Endothelial cell of umbilical vein (primary cell): ENCODE measurements at regions not wholly inside any gene's neighbourhood (a gene's known extent, or its start where the extent isn't known, plus 50 kb on each side); places are given as distances from the start of the nearest gene placed in this dataset.

Source experiments
- BruUV-seq: library from RNA; stranded (reverse); fragments of 400-500 nt; replicated peaks from 2 replicates; lab custom pipeline; 2021; lab: Mats Ljungman, UMichigan
- CTCF ChIA-PET: fragments of 300-600, 350-600 bp; sonication (Branson Sonifier 250); formaldehyde crosslinking; loops from one replicate; lab custom pipeline; 2021; ENCODE audit warnings: antibody characterized with exemption, inconsistent platforms; lab: Charles Lee
- POLR2A ChIA-PET: fragments of 300-600, 350-600 bp; sonication (Branson Sonifier 250); formaldehyde crosslinking; loops from one replicate; lab custom pipeline; 2021; ENCODE audit warnings: antibody characterized with exemption, inconsistent platforms; lab: Charles Lee
- DNase-seq: peaks from one replicate; pipeline ENCODE4 v3.0.0-alpha.2; 2011; ENCODE audit warnings: low read depth, low spot score
- FAIRE-seq: peaks from 2 replicates; lab custom pipeline; 2011; peaks lifted over from hg19 to GRCh38; lab: Jason Lieb, UNC
- H2AFZ ChIP-seq: 2 replicates; pipeline ENCODE4 v1.6.0; 2012; ENCODE audit warnings: low read depth, low read length, control low read depth, inconsistent platforms
- H3K27ac ChIP-seq: 2 replicates; pipeline ENCODE4 v1.5.1; 2011; ENCODE audit warnings: low read depth, mild to moderate bottlenecking, control low read depth, low read length, moderate library complexity; ENCODE audit not compliant: insufficient read depth
- H3K27me3 ChIP-seq, 2 experiments: 2 replicates each; pipeline versions ENCODE4 v1.6.0 to v1.6.1; 2011; ENCODE audit warnings: low read length in 2 of 2, mixed read lengths in 1 of 2; ENCODE audit not compliant: control insufficient read depth in 2 of 2, insufficient read depth in 2 of 2
- H3K36me3 ChIP-seq, 2 experiments: 2 replicates in 1 of 2; 3 replicates in 1 of 2; pipeline ENCODE4 v1.5.1; 2011; ENCODE audit warnings: low read length in 2 of 2, mild to moderate bottlenecking in 1 of 2, moderate library complexity in 1 of 2; ENCODE audit not compliant: control insufficient read depth in 2 of 2, insufficient read depth in 2 of 2; ENCODE audit errors: extremely low read depth in 1 of 2
- H3K4me1 ChIP-seq: 3 replicates; pipeline ENCODE4 v1.5.1; 2011; ENCODE audit warnings: mild to moderate bottlenecking, low read length; ENCODE audit not compliant: control insufficient read depth, insufficient read depth; ENCODE audit errors: extremely low read depth
- H3K4me2 ChIP-seq: 2 replicates; pipeline ENCODE4 v1.6.1; 2011; ENCODE audit warnings: low read length, control low read depth, mixed read lengths; ENCODE audit not compliant: insufficient read depth
- H3K4me3 ChIP-seq, 3 experiments: fragments of 200-600 bp in 1 of 3; sonication (generic), shearing (Covaris generic) in 1 of 3; replicated peaks in 1 of 3; 2 replicates each; pipeline ENCODE4 v1.5.1; 2011 to 2016; ENCODE audit warnings: control low read depth in 3 of 3, low read length in 3 of 3, mild to moderate bottlenecking in 2 of 3, inconsistent platforms in 1 of 3, low read depth in 1 of 3, moderate library complexity in 1 of 3; ENCODE audit not compliant: insufficient read depth in 1 of 3
- H3K79me2 ChIP-seq: 2 replicates; pipeline ENCODE4 v1.6.0; 2012; ENCODE audit warnings: low read length, inconsistent platforms; ENCODE audit not compliant: control insufficient read depth, insufficient read depth
- H3K9ac ChIP-seq: replicated peaks from 2 replicates; pipeline ENCODE3; 2011; ENCODE audit warnings: low read length, control low read depth; ENCODE audit not compliant: insufficient read depth; ENCODE audit errors: extremely low read depth
- H3K9me1 ChIP-seq: replicated peaks from 3 replicates; pipeline ENCODE4 v1.6.0; 2011; ENCODE audit warnings: mild to moderate bottlenecking, low read length; ENCODE audit not compliant: control insufficient read depth, insufficient read depth; ENCODE audit errors: extremely low read depth
- H3K9me3 ChIP-seq: replicated peaks from 2 replicates; pipeline ENCODE4 v1.5.1; 2012; ENCODE audit warnings: low read length, inconsistent platforms; ENCODE audit not compliant: control insufficient read depth, insufficient read depth
- H4K20me1 ChIP-seq: replicated peaks from 2 replicates; pipeline ENCODE3; 2011; ENCODE audit warnings: mild to moderate bottlenecking, low read length; ENCODE audit not compliant: control insufficient read depth, insufficient read depth; ENCODE audit errors: extremely low read depth
- EZH2 ChIP-seq: IDR thresholded peaks from 2 replicates; pipeline ENCODE4 v1.6.1; 2012; ENCODE audit warnings: borderline replicate concordance, low read depth, mild to moderate bottlenecking, moderate library complexity, low read length, inconsistent platforms; ENCODE audit not compliant: severe bottlenecking
- FOS ChIP-seq: IDR thresholded peaks from 2 replicates; pipeline ENCODE4 v1.6.1; 2011; ENCODE audit warnings: mild to moderate bottlenecking, low read length, moderate library complexity, borderline replicate concordance; ENCODE audit not compliant: insufficient read depth
- GATA2 ChIP-seq: IDR thresholded peaks from 2 replicates; pipeline ENCODE4 v1.7.0; 2011; ENCODE audit warnings: low read depth, mild to moderate bottlenecking, moderate library complexity, mixed read lengths, low read length; ENCODE audit not compliant: insufficient read length, insufficient read depth
- JUN ChIP-seq: IDR thresholded peaks from 2 replicates; pipeline ENCODE4 v1.6.1; 2011; ENCODE audit warnings: borderline replicate concordance, low read depth; ENCODE audit not compliant: insufficient read length, insufficient read depth
- MYC ChIP-seq: IDR thresholded peaks from one replicate; pipeline ENCODE4 v1.6.1; 2011; ENCODE audit warnings: mild to moderate bottlenecking, low read depth, low read length
- POLR2A ChIP-seq: IDR thresholded peaks from 2 replicates; pipeline ENCODE4 v1.6.1; 2012; ENCODE audit warnings: low read depth, mild to moderate bottlenecking, control low read depth, low read length
- POLR2AphosphoS5 ChIP-seq: IDR thresholded peaks from 2 replicates; pipeline ENCODE4 v1.6.1; 2012; ENCODE audit warnings: low read depth, mild to moderate bottlenecking, control low read depth, low read length, moderate library complexity; ENCODE audit not compliant: insufficient read depth
- dilution Hi-C: fragments of 300-500 bp; cut with MboI; formaldehyde crosslinking; loops from one replicate; pipeline ENCODE4 v1.15.0; 2019; ENCODE audit warnings: low sequenced_read_pairs; ENCODE audit not compliant: extremely low pct_ligation_motif_present
- intact Hi-C: fragments of 100-400 bp; cut with micrococcal nuclease; formaldehyde crosslinking; loops from one replicate; pipeline ENCODE4 v1.10.0; 2022
- TF ChIP-seq, protein P1 (sequence below): IDR thresholded peaks from 2 replicates; pipeline ENCODE4 v1.6.1; 2011; ENCODE audit not compliant: insufficient read depth, insufficient read length
- TF ChIP-seq, protein P2 (sequence below), 2 donors: IDR thresholded peaks; 1 replicate in 1 of 2; 2 replicates in 1 of 2; pipeline ENCODE4 v1.5.1; 2011; ENCODE audit warnings: low read length in 2 of 2, mild to moderate bottlenecking in 2 of 2, moderate library complexity in 2 of 2, control low read depth in 1 of 2, inconsistent platforms in 1 of 2, low read depth in 1 of 2; ENCODE audit not compliant: insufficient read depth in 1 of 2; ENCODE audit errors: extremely low read depth in 1 of 2

DNA sequence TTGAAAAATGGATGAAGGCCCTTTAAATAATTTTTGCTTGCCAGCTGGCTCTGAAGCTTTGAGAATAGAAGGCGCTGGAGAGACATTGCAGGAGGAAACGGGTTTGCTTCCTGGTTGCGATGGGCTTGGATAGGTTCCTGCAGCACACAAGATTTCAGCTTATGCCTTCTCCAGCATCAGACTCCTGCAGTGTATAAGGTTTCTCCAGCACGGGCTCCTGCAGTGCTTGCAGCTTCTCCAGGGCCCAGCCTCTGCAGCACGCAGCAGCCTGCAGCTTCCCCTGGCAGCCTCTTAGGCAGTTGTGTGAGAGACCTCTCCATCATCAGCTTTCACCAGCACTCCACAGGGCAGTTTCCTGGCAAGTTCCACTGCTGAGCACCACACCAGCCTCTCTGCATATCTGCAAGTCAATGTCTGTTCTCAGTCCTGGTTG, 78.7 kb upstream of the ZDHHC17 start:
- FAIRE-seq = no peak
- H3K27ac ChIP-seq = no peak overlapping the region
- no peak overlapping the region for H3K4me2 ChIP-seq
- peaks cover 9% of the 10 kb centered on the region for H3K4me1 ChIP-seq
- H2AFZ ChIP-seq = peak overlapping the region; percentile 62
- H3K36me3 ChIP-seq = no peaks in the 10 kb centered on the region
- no peak overlapping the region for H3K4me3 ChIP-seq
- DNase-seq = peak; percentile 46
- H3K9me3 ChIP-seq = no peaks in the 10 kb centered on the region
- BruUV-seq = no TSS peak
- dilution Hi-C loops (no loop called here), intact Hi-C loops (no loop called here)
- TF ChIP-seq, protein P1, sequence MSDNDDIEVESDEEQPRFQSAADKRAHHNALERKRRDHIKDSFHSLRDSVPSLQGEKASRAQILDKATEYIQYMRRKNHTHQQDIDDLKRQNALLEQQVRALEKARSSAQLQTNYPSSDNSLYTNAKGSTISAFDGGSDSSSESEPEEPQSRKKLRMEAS = no peak
- TF ChIP-seq GATA2 = no peak
- H4K20me1 ChIP-seq = no peaks in the 10 kb centered on the region
- no peaks in the 10 kb centered on the region for H3K27me3 ChIP-seq
- CTCF ChIA-PET = interaction anchor here (0.9 to 2.1 kb wide), 3 partner anchors 13 to 105 kb away, joined by 3 to 6 read pairs (median 3); no protein-coding TSS in a partner anchor
- H3K79me2 ChIP-seq = no peaks in the 10 kb centered on the region
- H3K9me1 ChIP-seq = peaks cover 2% of the 10 kb centered on the region
- H3K9ac ChIP-seq = no peak overlapping the region
- POLR2A ChIA-PET = no interaction called here

DNA sequence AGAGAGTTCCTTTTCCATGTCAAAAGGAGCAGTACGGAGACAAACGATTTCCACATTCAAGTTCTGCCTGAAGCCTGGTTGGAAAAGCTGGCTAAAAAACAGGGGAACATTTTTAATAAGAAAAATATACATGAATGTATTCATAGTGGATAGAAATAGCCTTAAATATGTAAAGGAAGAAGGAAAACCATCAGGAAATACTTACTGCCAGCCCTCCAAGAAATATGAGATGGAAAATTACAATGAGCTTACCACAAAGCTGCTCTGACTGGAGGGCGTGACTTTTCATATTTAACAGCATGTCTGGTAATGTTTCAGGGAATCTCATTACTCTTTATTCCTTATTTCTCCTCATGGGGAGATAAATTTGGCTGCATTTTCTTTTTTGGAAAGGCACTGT, 75.9 kb upstream of the ZDHHC17 start:
- H3K27ac ChIP-seq = no peak overlapping the region
- H3K36me3 ChIP-seq = no peaks in the 10 kb centered on the region
- peaks cover 2% of the 10 kb centered on the region for H3K9me1 ChIP-seq
- POLR2A ChIA-PET = interaction anchor here (1.5 kb wide), 1 partner anchor 76 kb away, joined by 4 read pairs; the partner anchor contains the start of gene ZDHHC17
- CTCF ChIA-PET = interaction anchor here (0.6 to 1.2 kb wide), 7 partner anchors 14 to 323 kb away, joined by 3 to 7 read pairs (median 3); no protein-coding TSS in a partner anchor
- DNase-seq (peak; percentile 47), FAIRE-seq (peak; percentile 48)
- no peaks in the 10 kb centered on the region for H4K20me1 ChIP-seq
- H2AFZ ChIP-seq = peak overlapping the region; percentile 84
- H3K9ac ChIP-seq = no peak overlapping the region
- peak overlapping the region; percentile 57 for H3K4me2 ChIP-seq
- BruUV-seq = no TSS peak
- H3K4me3 ChIP-seq = no peak overlapping the region
- no peak for TF ChIP-seq POLR2A
- TF ChIP-seq, protein P2, sequence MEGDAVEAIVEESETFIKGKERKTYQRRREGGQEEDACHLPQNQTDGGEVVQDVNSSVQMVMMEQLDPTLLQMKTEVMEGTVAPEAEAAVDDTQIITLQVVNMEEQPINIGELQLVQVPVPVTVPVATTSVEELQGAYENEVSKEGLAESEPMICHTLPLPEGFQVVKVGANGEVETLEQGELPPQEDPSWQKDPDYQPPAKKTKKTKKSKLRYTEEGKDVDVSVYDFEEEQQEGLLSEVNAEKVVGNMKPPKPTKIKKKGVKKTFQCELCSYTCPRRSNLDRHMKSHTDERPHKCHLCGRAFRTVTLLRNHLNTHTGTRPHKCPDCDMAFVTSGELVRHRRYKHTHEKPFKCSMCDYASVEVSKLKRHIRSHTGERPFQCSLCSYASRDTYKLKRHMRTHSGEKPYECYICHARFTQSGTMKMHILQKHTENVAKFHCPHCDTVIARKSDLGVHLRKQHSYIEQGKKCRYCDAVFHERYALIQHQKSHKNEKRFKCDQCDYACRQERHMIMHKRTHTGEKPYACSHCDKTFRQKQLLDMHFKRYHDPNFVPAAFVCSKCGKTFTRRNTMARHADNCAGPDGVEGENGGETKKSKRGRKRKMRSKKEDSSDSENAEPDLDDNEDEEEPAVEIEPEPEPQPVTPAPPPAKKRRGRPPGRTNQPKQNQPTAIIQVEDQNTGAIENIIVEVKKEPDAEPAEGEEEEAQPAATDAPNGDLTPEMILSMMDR (IDR thresholded peaks at IDR 0.05; ENCODE audit: extremely low read depth in 1 of 2, insufficient read depth in 1 of 2, low read depth in 1 of 2, low read length in 2 of 2) = no peak
- TF ChIP-seq EZH2 = no peak
- no peak for TF ChIP-seq MYC
- TF ChIP-seq, protein P1 = no peak
- TF ChIP-seq FOS = no peak
- TF ChIP-seq JUN = no peak
- TF ChIP-seq GATA2 = no peak
- TF ChIP-seq POLR2AphosphoS5 = no peak
- no peaks in the 10 kb centered on the region for H3K79me2 ChIP-seq
- peaks cover 9% of the 10 kb centered on the region for H3K4me1 ChIP-seq
- intact Hi-C loops (loop anchor here (2.0 kb wide), 2 partner anchors 75 to 103 kb away; no protein-coding TSS in a partner anchor), dilution Hi-C loops (no loop called here)
- no peaks in the 10 kb centered on the region for H3K9me3 ChIP-seq
- no peaks in the 10 kb centered on the region for H3K27me3 ChIP-seq
